HepG2 (cell line): ENCODE measurements at regions not wholly inside any gene's neighbourhood (a gene's known extent, or its start where the extent isn't known, plus 50 kb on each side); places are given as distances from the start of the nearest gene placed in this dataset.

ENCODE experiments used
- ATAC-seq: fragments of 200-7000 bp; cut with Tn5 transposase; 3 replicates; pipeline ENCODE4 v1.9.1; 2020; ENCODE audit warnings: mild to moderate bottlenecking, moderate library complexity
- BruUV-seq: library from RNA; stranded (reverse); fragments of 400-500 nt; replicated peaks from 2 replicates; lab custom pipeline; 2021; lab: Mats Ljungman, UMichigan
- CTCF ChIA-PET: fragments of 300-600 bp; formaldehyde crosslinking; extraction: SDS; loops from one replicate; lab custom pipeline; 2021; ENCODE audit warnings: low total read pairs, inconsistent platforms, low intra/inter-chr PET ratio; lab: Yijun Ruan, JAX
- POLR2A ChIA-PET: fragments of 350-600 bp; sonication (Branson Sonifier 250); formaldehyde crosslinking; loops from one replicate; lab custom pipeline; 2020; ENCODE audit warnings: antibody characterized with exemption, inconsistent platforms; lab: Yijun Ruan, JAX
- DNase-seq: peaks from one replicate; pipeline ENCODE4 v3.0.0-alpha.2; 2015; ENCODE audit warnings: low spot score
- FAIRE-seq: peaks from 3 replicates; lab custom pipeline; 2011; peaks lifted over from hg19 to GRCh38; lab: Jason Lieb, UNC
- H2AFZ ChIP-seq: one replicate; pipeline ENCODE4 v1.6.1; 2011; ENCODE audit warnings: low read length, inconsistent platforms
- H3K27ac ChIP-seq: fragments of 300-600 bp; 3 replicates; pipeline ENCODE4 v1.8.0; 2011; ENCODE audit warnings: mixed run types, mild to moderate bottlenecking, mixed read lengths, low read length, inconsistent platforms; ENCODE audit not compliant: insufficient read depth; ENCODE audit errors: extremely low read length
- H3K27me3 ChIP-seq, 2 experiments: fragments of 200-600 bp in 1 of 2; 2 replicates in 1 of 2; 3 replicates in 1 of 2; pipeline versions ENCODE4 v1.6.0 to v1.8.0; 2011; ENCODE audit warnings: low read length in 2 of 2, mild to moderate bottlenecking in 2 of 2, moderate library complexity in 2 of 2, inconsistent platforms in 1 of 2; ENCODE audit not compliant: insufficient read depth in 2 of 2, control insufficient read depth in 1 of 2
- H3K36me3 ChIP-seq, 2 experiments: fragments of 200-600 bp in 1 of 2; replicated peaks in 1 of 2; 2 replicates in 1 of 2; 3 replicates in 1 of 2; pipeline versions ENCODE4 v1.5.1 to v1.8.0; 2011; ENCODE audit warnings: low read length in 2 of 2, inconsistent platforms in 1 of 2; ENCODE audit not compliant: insufficient read depth in 2 of 2, control insufficient read depth in 1 of 2
- H3K4me1 ChIP-seq: 2 replicates; pipeline ENCODE4 v1.5.1; 2012; ENCODE audit warnings: low read length, inconsistent platforms; ENCODE audit not compliant: insufficient read depth
- H3K4me2 ChIP-seq: 2 replicates; pipeline ENCODE4 v1.6.0; 2011; ENCODE audit warnings: low read depth, low read length, inconsistent platforms
- H3K4me3 ChIP-seq, 3 experiments: fragments of 200-600 bp in 1 of 3; sonication (generic), shearing (Covaris generic) in 1 of 3; replicated peaks in 1 of 3; 2 replicates each; pipeline ENCODE4 v1.5.1; 2011 to 2016; ENCODE audit warnings: low read length in 3 of 3, inconsistent platforms in 2 of 3, low read depth in 2 of 3, mild to moderate bottlenecking in 2 of 3, control low read depth in 1 of 3, mixed read lengths in 1 of 3; ENCODE audit not compliant: insufficient read depth in 1 of 3
- H3K79me2 ChIP-seq: one replicate; pipeline ENCODE4 v1.6.1; 2011; ENCODE audit warnings: low read length, inconsistent platforms; ENCODE audit not compliant: insufficient read depth
- H3K9ac ChIP-seq: 2 replicates; pipeline ENCODE4 v1.6.0; 2011; ENCODE audit warnings: mild to moderate bottlenecking, low read depth, low read length, inconsistent platforms; ENCODE audit not compliant: insufficient read depth
- H3K9me3 ChIP-seq: 2 replicates; pipeline ENCODE4 v1.5.1; 2012; ENCODE audit warnings: mild to moderate bottlenecking, low read length
- H4K20me1 ChIP-seq: 2 replicates; pipeline ENCODE4 v1.6.0; 2011; ENCODE audit warnings: inconsistent platforms, mild to moderate bottlenecking, low read length, moderate library complexity; ENCODE audit not compliant: insufficient read depth
- AGO2 ChIP-seq: fragments of 200-400 bp; formaldehyde crosslinking; optimal IDR thresholded peaks from 2 replicates; pipeline ENCODE3; 2017; ENCODE audit warnings: mild to moderate bottlenecking, low read depth, low read length, moderate library complexity
- ASH2L ChIP-seq: fragments of 300-600, 200-600 bp; sonication (generic); IDR thresholded peaks from 2 replicates; pipeline ENCODE4 v1.7.0; 2017; ENCODE audit warnings: low read depth, mild to moderate bottlenecking, moderate library complexity, mixed read lengths, low read length; ENCODE audit not compliant: insufficient read length
- CEBPZ ChIP-seq: IDR thresholded peaks from 2 replicates; pipeline ENCODE4 v1.6.1; 2012; ENCODE audit warnings: low read length, improper control_type of control experiment
- CTCF ChIP-seq: sonication (generic); formaldehyde crosslinking; IDR thresholded peaks from 2 replicates; pipeline ENCODE4 v1.5.0; 2020; ENCODE audit warnings: mild to moderate bottlenecking, missing genetic modification reagents, moderate library complexity
- DR1 ChIP-seq: sonication (generic); formaldehyde crosslinking; IDR thresholded peaks from 2 replicates; pipeline ENCODE4 v1.8.0; 2021; ENCODE audit warnings: mild to moderate bottlenecking, missing genetic modification reagents, inconsistent platforms
- GPN1 ChIP-seq: sonication (generic); formaldehyde crosslinking; IDR thresholded peaks from 2 replicates; pipeline ENCODE4 v1.5.1; 2020; ENCODE audit warnings: missing genetic modification reagents, borderline replicate concordance
- HDAC1 ChIP-seq: sonication (generic); formaldehyde crosslinking; IDR thresholded peaks from 2 replicates; pipeline ENCODE4 v1.5.1; 2020; ENCODE audit warnings: mild to moderate bottlenecking, missing genetic modification reagents
- JUND ChIP-seq: sonication (generic); formaldehyde crosslinking; IDR thresholded peaks from 2 replicates; pipeline ENCODE4 v1.8.0; 2022; ENCODE audit warnings: mild to moderate bottlenecking, missing genetic modification reagents
- PHF21A ChIP-seq: sonication (generic); formaldehyde crosslinking; IDR thresholded peaks from 2 replicates; pipeline ENCODE4 v1.5.0; 2020; ENCODE audit warnings: mild to moderate bottlenecking, missing genetic modification reagents
- ZFP37 ChIP-seq: sonication (generic); formaldehyde crosslinking; IDR thresholded peaks from 2 replicates; pipeline ENCODE4 v1.4.0; 2020; ENCODE audit warnings: missing genetic modification reagents, borderline replicate concordance
- ZNF614 ChIP-seq: IDR thresholded peaks from 2 replicates; pipeline ENCODE4 v1.6.1; 2018; ENCODE audit warnings: missing biosample characterization, missing genetic modification reagents, inconsistent platforms, borderline replicate concordance
- ZNF839 ChIP-seq: sonication (generic); formaldehyde crosslinking; IDR thresholded peaks from 2 replicates; pipeline ENCODE4 v1.4.0; 2020; ENCODE audit warnings: missing genetic modification reagents, mild to moderate bottlenecking, borderline replicate concordance
- in situ Hi-C: cut with HindIII; loops from 2 replicates; pipeline ENCODE4 v1.10.0; 2017; ENCODE audit warnings: low pct_unique_long_range_greater_than_20kb; ENCODE audit not compliant: extremely low pct_ligation_motif_present
- intact Hi-C: fragments of 100-400 bp; cut with micrococcal nuclease; formaldehyde crosslinking; loops from one replicate; pipeline ENCODE4 v1.10.0; 2022; ENCODE audit not compliant: unreplicated experiment

GRCh38 chr9:106634183-106634582, 228.8 kb upstream of the ZNF462 start (continued):
- TF ChIP-seq CEBPZ = no peak
- TF ChIP-seq HDAC1 (CRISPR knock-in tag) = no peak
- no peak for TF ChIP-seq ASH2L
- TF ChIP-seq AGO2 = no peak

GRCh38 chr9:106634641-106635040, 228.3 kb upstream of the ZNF462 start:
- in situ Hi-C loops = no loop called here
- no peak overlapping the region for H3K9ac ChIP-seq
- H2AFZ ChIP-seq = no peak overlapping the region
- no peak overlapping the region for H3K4me2 ChIP-seq
- H3K4me3 ChIP-seq = no peak overlapping the region
- no peaks in the 10 kb centered on the region for H3K79me2 ChIP-seq
- ATAC-seq (no peak), FAIRE-seq (no peak), DNase-seq (no peak)
- intact Hi-C loops = no loop called here
- H3K9me3 ChIP-seq = no peaks in the 10 kb centered on the region
- BruUV-seq = no TSS peak
- no peaks in the 10 kb centered on the region for H3K4me1 ChIP-seq
- POLR2A ChIA-PET = no interaction called here
- CTCF ChIA-PET = no interaction called here
- no peak overlapping the region for H3K27ac ChIP-seq
- no peaks in the 10 kb centered on the region for H3K27me3 ChIP-seq
- H3K36me3 ChIP-seq = no peaks in the 10 kb centered on the region
- no peak for TF ChIP-seq DR1 (CRISPR knock-in tag)
- TF ChIP-seq CTCF (CRISPR knock-in tag) = no peak
- no peak for TF ChIP-seq JUND
- no peak for TF ChIP-seq ZNF614 (CRISPR knock-in tag)
- TF ChIP-seq ZFP37 (CRISPR knock-in tag) = no peak
- no peak for TF ChIP-seq PHF21A (CRISPR knock-in tag)
- TF ChIP-seq ZNF839 (CRISPR knock-in tag) = no peak
- no peak for TF ChIP-seq GPN1
- H4K20me1 ChIP-seq = no peaks in the 10 kb centered on the region
